ENCODE measurements at regions not wholly inside any gene's neighbourhood (a gene's known extent, or its start where the extent isn't known, plus 50 kb on each side); places are given as distances from the start of the nearest gene placed in this dataset.

- H3K27me3 ChIP-seq (ENCODE audit: control insufficient read depth in 5 of 5, insufficient read depth in 4 of 5, low read length in 5 of 5) = no peaks in the 10 kb centered on the region
- no peak overlapping the region for H3K9ac ChIP-seq (ENCODE audit: low read length in 5 of 5)
- no peaks in the 10 kb centered on the region for H3K4me1 ChIP-seq (ENCODE audit: control insufficient read depth in 5 of 5, insufficient read depth in 5 of 5, low read length in 5 of 5)
- no peak overlapping the region for H3K27ac ChIP-seq (ENCODE audit: low read depth, low read length)
- H3K4me3 ChIP-seq (ENCODE audit: low read depth in 1 of 5, low read length in 5 of 5) = no peak overlapping the region
- H3K9me3 ChIP-seq (ENCODE audit: control insufficient read depth in 5 of 5, low read length in 5 of 5) = peaks cover 0 to 3% (median 0%) of the 10 kb centered on the region in 5 donors
- no peaks in the 10 kb centered on the region for H3K36me3 ChIP-seq (ENCODE audit: control insufficient read depth in 5 of 5, insufficient read depth in 5 of 5, low read length in 5 of 5)
These were observed 508.1 kb downstream of the EPHA7 start for GRCh38 chr6:92911301-92911700.

- H3K4me1 ChIP-seq (ENCODE audit: control insufficient read depth in 5 of 5, insufficient read depth in 5 of 5, low read length in 5 of 5) = no peaks in the 10 kb centered on the region
- H3K27me3 ChIP-seq (ENCODE audit: control insufficient read depth in 5 of 5, insufficient read depth in 4 of 5, low read length in 5 of 5) = no peaks in the 10 kb centered on the region
- H3K9me3 ChIP-seq (ENCODE audit: control insufficient read depth in 5 of 5, low read length in 5 of 5) = peaks cover 0 to 3% (median 0%) of the 10 kb centered on the region in 5 donors
- no peak overlapping the region for H3K4me3 ChIP-seq (ENCODE audit: low read depth in 1 of 5, low read length in 5 of 5)
- H3K36me3 ChIP-seq (ENCODE audit: control insufficient read depth in 5 of 5, insufficient read depth in 5 of 5, low read length in 5 of 5) = no peaks in the 10 kb centered on the region
- no peak overlapping the region for H3K9ac ChIP-seq (ENCODE audit: low read length in 5 of 5)
- H3K27ac ChIP-seq (ENCODE audit: low read depth, low read length) = no peak overlapping the region
These were observed 508.7 kb downstream of the EPHA7 start for GRCh38 chr6:92910646-92911045.

GRCh38 chr6:92906385-92906784, 513.0 kb downstream of the EPHA7 start:
- Histone ChIP-seq H3K4me1 (ENCODE audit: control insufficient read depth in 5 of 5, insufficient read depth in 5 of 5, low read length in 5 of 5) (no peaks in the 10 kb centered on the region), H3K9me3 (ENCODE audit: control insufficient read depth in 5 of 5, low read length in 5 of 5) (no peaks in the 10 kb centered on the region), H3K27me3 (ENCODE audit: control insufficient read depth in 5 of 5, insufficient read depth in 4 of 5, low read length in 5 of 5) (no peaks in the 10 kb centered on the region), H3K4me3 (ENCODE audit: low read depth in 1 of 5, low read length in 5 of 5) (no peak overlapping the region), H3K27ac (ENCODE audit: low read depth, low read length) (no peak overlapping the region), H3K36me3 (ENCODE audit: control insufficient read depth in 5 of 5, insufficient read depth in 5 of 5, low read length in 5 of 5) (no peaks in the 10 kb centered on the region), H3K9ac (ENCODE audit: low read length in 5 of 5) (no peak overlapping the region)

GRCh38 chr6:92893741-92894140, 525.6 kb downstream of the EPHA7 start:
- Histone ChIP-seq H3K9me3 (ENCODE audit: control insufficient read depth in 5 of 5, low read length in 5 of 5) (peaks cover 0 to 13% (median 5%) of the 10 kb centered on the region in 5 donors), H3K36me3 (ENCODE audit: control insufficient read depth in 5 of 5, insufficient read depth in 5 of 5, low read length in 5 of 5) (no peaks in the 10 kb centered on the region), H3K4me3 (ENCODE audit: low read depth in 1 of 5, low read length in 5 of 5) (no peak overlapping the region), H3K27me3 (ENCODE audit: control insufficient read depth in 5 of 5, insufficient read depth in 4 of 5, low read length in 5 of 5) (no peaks in the 10 kb centered on the region), H3K4me1 (ENCODE audit: control insufficient read depth in 5 of 5, insufficient read depth in 5 of 5, low read length in 5 of 5) (no peaks in the 10 kb centered on the region), H3K27ac (ENCODE audit: low read depth, low read length) (no peak overlapping the region), H3K9ac (ENCODE audit: low read length in 5 of 5) (no peak overlapping the region)

GRCh38 chr6:92892626-92893170, 526.7 kb downstream of the EPHA7 start:
- no peak overlapping the region for H3K27ac ChIP-seq (ENCODE audit: low read depth, low read length)
- peaks cover 0 to 16% (median 5%) of the 10 kb centered on the region in 5 donors for H3K9me3 ChIP-seq (ENCODE audit: control insufficient read depth in 5 of 5, low read length in 5 of 5)
- H3K9ac ChIP-seq (ENCODE audit: low read length in 5 of 5) = no peak overlapping the region
- no peaks in the 10 kb centered on the region for H3K27me3 ChIP-seq (ENCODE audit: control insufficient read depth in 5 of 5, insufficient read depth in 4 of 5, low read length in 5 of 5)
- H3K36me3 ChIP-seq (ENCODE audit: control insufficient read depth in 5 of 5, insufficient read depth in 5 of 5, low read length in 5 of 5) = no peaks in the 10 kb centered on the region
- no peaks in the 10 kb centered on the region for H3K4me1 ChIP-seq (ENCODE audit: control insufficient read depth in 5 of 5, insufficient read depth in 5 of 5, low read length in 5 of 5)
- H3K4me3 ChIP-seq (ENCODE audit: low read depth in 1 of 5, low read length in 5 of 5) = no peak overlapping the region

GRCh38 chr6:92888316-92888715, 531.0 kb downstream of the EPHA7 start:
- H3K27me3 ChIP-seq (ENCODE audit: control insufficient read depth in 5 of 5, insufficient read depth in 4 of 5, low read length in 5 of 5) = no peaks in the 10 kb centered on the region
- H3K9me3 ChIP-seq (ENCODE audit: control insufficient read depth in 5 of 5, low read length in 5 of 5) = peaks cover 0 to 19% (median 8%) of the 10 kb centered on the region in 5 donors
- no peak overlapping the region for H3K4me3 ChIP-seq (ENCODE audit: low read depth in 1 of 5, low read length in 5 of 5)
- H3K9ac ChIP-seq (ENCODE audit: low read length in 5 of 5) = no peak overlapping the region
- H3K36me3 ChIP-seq (ENCODE audit: control insufficient read depth in 5 of 5, insufficient read depth in 5 of 5, low read length in 5 of 5) = no peaks in the 10 kb centered on the region
- no peak overlapping the region for H3K27ac ChIP-seq (ENCODE audit: low read depth, low read length)
- H3K4me1 ChIP-seq (ENCODE audit: control insufficient read depth in 5 of 5, insufficient read depth in 5 of 5, low read length in 5 of 5) = no peaks in the 10 kb centered on the region

- H3K27ac ChIP-seq (ENCODE audit: low read depth, low read length) = no peak overlapping the region
- peaks cover 0 to 19% (median 8%) of the 10 kb centered on the region in 5 donors for H3K9me3 ChIP-seq (ENCODE audit: control insufficient read depth in 5 of 5, low read length in 5 of 5)
- no peaks in the 10 kb centered on the region for H3K4me1 ChIP-seq (ENCODE audit: control insufficient read depth in 5 of 5, insufficient read depth in 5 of 5, low read length in 5 of 5)
- H3K4me3 ChIP-seq (ENCODE audit: low read depth in 1 of 5, low read length in 5 of 5) = no peak overlapping the region
- no peaks in the 10 kb centered on the region for H3K36me3 ChIP-seq (ENCODE audit: control insufficient read depth in 5 of 5, insufficient read depth in 5 of 5, low read length in 5 of 5)
- H3K9ac ChIP-seq (ENCODE audit: low read length in 5 of 5) = no peak overlapping the region
- H3K27me3 ChIP-seq (ENCODE audit: control insufficient read depth in 5 of 5, insufficient read depth in 4 of 5, low read length in 5 of 5) = no peaks in the 10 kb centered on the region
These were observed 531.5 kb downstream of the EPHA7 start for GRCh38 chr6:92887871-92888270.

- peaks cover 0 to 16% (median 0%) of the 10 kb centered on the region in 5 donors for H3K9me3 ChIP-seq (ENCODE audit: control insufficient read depth in 5 of 5, low read length in 5 of 5)
- no peak overlapping the region for H3K4me3 ChIP-seq (ENCODE audit: low read depth in 1 of 5, low read length in 5 of 5)
- no peak overlapping the region for H3K9ac ChIP-seq (ENCODE audit: low read length in 5 of 5)
- H3K4me1 ChIP-seq (ENCODE audit: control insufficient read depth in 5 of 5, insufficient read depth in 5 of 5, low read length in 5 of 5) = no peaks in the 10 kb centered on the region
- no peak overlapping the region for H3K27ac ChIP-seq (ENCODE audit: low read depth, low read length)
- no peaks in the 10 kb centered on the region for H3K27me3 ChIP-seq (ENCODE audit: control insufficient read depth in 5 of 5, insufficient read depth in 4 of 5, low read length in 5 of 5)
- no peaks in the 10 kb centered on the region for H3K36me3 ChIP-seq (ENCODE audit: control insufficient read depth in 5 of 5, insufficient read depth in 5 of 5, low read length in 5 of 5)
These were observed 539.8 kb downstream of the EPHA7 start for GRCh38 chr6:92879526-92879925.

GRCh38 chr6:92864966-92865555, 554.3 kb downstream of the EPHA7 start:
- H3K9ac ChIP-seq (ENCODE audit: low read length in 5 of 5) = no peak overlapping the region
- H3K36me3 ChIP-seq (ENCODE audit: control insufficient read depth in 5 of 5, insufficient read depth in 5 of 5, low read length in 5 of 5) = no peaks in the 10 kb centered on the region
- no peaks in the 10 kb centered on the region for H3K27me3 ChIP-seq (ENCODE audit: control insufficient read depth in 5 of 5, insufficient read depth in 4 of 5, low read length in 5 of 5)
- H3K27ac ChIP-seq (ENCODE audit: low read depth, low read length) = no peak overlapping the region
- H3K4me1 ChIP-seq (ENCODE audit: control insufficient read depth in 5 of 5, insufficient read depth in 5 of 5, low read length in 5 of 5) = no peaks in the 10 kb centered on the region
- H3K9me3 ChIP-seq (ENCODE audit: control insufficient read depth in 5 of 5, low read length in 5 of 5) = peaks cover 0 to 4% (median 0%) of the 10 kb centered on the region in 5 donors
- H3K4me3 ChIP-seq (ENCODE audit: low read depth in 1 of 5, low read length in 5 of 5) = no peak overlapping the region

GRCh38 chr6:92849636-92850035, 569.7 kb downstream of the EPHA7 start:
- peaks cover 0 to 4% (median 0%) of the 10 kb centered on the region in 5 donors for H3K9me3 ChIP-seq (ENCODE audit: control insufficient read depth in 5 of 5, low read length in 5 of 5)
- H3K4me1 ChIP-seq (ENCODE audit: control insufficient read depth in 5 of 5, insufficient read depth in 5 of 5, low read length in 5 of 5) = no peaks in the 10 kb centered on the region
- H3K36me3 ChIP-seq (ENCODE audit: control insufficient read depth in 5 of 5, insufficient read depth in 5 of 5, low read length in 5 of 5) = no peaks in the 10 kb centered on the region
- no peak overlapping the region for H3K9ac ChIP-seq (ENCODE audit: low read length in 5 of 5)
- H3K27me3 ChIP-seq (ENCODE audit: control insufficient read depth in 5 of 5, insufficient read depth in 4 of 5, low read length in 5 of 5) = no peaks in the 10 kb centered on the region
- H3K4me3 ChIP-seq (ENCODE audit: low read depth in 1 of 5, low read length in 5 of 5) = no peak overlapping the region
- H3K27ac ChIP-seq (ENCODE audit: low read depth, low read length) = no peak overlapping the region

Data from subcutaneous abdominal adipose tissue (tissue), 5 donors.